Activated T-cell treated with anti-CD3 and anti-CD28 coated beads for 48 hours (primary cell): ENCODE measurements at regions not wholly inside any gene's neighbourhood (a gene's known extent, or its start where the extent isn't known, plus 50 kb on each side); places are given as distances from the start of the nearest gene placed in this dataset.
"Not testable (repeated sequence)": the region's sequence is repeated elsewhere in the genome, so short reads cannot be mapped to it uniquely, and the experiment has no call there.

Experiments
- DNase-seq: peaks from one replicate; pipeline ENCODE4 v3.0.0-alpha.2; 2020; ENCODE audit warnings: low read depth

DNA sequence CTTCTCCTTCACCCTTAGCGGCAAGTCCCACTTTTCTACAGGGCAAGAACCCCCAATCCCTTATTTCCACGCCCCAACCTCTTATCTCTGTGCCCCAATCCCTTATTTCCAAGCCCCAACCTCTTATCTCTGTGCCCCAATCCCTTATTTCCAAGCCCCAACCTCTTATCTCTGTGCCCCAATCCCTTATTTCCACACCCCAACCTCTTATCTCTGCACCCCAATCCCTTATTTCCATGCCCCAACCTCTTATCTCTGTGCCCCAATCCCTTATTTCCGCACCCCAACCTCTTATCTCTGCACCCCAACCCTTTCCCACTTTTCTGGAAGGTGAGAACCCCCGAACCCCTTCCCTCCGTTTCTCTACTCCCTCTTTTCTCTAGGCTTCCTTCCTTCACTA, 116.1 kb upstream of the GJE1 start:
- DNase-seq: not testable (repeated sequence)

DNA sequence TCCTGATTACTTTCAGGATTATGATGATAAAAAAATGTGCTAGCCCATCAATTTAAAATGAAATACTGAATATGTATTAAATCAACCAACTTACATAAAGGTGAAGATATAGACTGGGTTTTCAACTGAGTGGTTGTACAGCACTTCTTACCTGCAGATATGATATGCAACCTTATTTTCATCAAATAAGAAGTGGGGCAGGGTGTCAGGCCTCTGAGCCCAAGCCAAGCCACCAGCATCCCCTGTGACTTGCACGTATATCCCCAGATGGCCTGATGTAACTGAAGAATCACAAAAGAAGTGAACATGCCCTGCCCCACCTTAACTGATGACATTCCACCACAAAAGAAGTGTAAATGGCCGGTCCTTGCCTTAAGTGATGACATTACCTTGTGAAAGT, 117.3 kb upstream of the GJE1 start:
- DNase-seq: not testable (repeated sequence)

DNA sequence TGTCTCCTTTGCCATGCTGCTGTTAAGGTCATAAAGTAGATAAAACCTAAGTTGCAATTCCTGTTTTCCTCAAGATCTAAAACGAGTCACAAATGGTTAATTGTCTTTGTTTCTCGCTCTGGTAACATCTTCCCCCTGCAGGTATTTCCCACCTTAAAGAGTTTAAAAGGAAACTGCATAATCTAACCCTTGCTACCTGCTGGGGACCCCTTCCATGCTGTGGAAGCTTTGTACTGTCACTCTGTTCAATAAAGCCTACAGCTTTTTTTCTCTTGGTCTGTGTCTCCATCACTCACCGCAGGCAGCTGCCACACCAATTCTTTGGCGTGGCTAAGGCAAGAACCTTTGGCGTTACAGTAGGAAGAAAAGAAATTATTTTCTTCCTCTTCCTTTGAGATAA, 117.7 kb upstream of the GJE1 start:
- DNase-seq: no peak

DNA sequence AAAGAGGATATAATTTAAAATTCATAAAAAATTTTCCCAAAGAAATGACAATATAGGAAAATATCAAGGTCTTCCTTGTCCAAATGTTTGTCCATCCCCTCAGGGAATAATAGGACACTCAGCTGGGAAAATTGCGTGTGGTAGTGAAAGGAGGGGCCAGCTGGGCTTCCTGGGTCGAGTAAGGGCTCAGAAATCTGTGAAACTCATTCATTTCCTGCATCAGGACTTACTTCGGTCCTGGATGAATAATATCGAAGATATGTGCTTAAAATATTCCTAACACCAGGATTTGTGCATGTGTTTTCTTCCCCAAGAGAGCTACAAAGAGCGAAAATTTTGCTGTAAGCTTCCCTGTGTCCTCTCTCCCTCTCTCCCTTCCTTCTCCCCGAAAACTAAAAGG, 118.2 kb upstream of the GJE1 start:
- no peak for DNase-seq

DNA sequence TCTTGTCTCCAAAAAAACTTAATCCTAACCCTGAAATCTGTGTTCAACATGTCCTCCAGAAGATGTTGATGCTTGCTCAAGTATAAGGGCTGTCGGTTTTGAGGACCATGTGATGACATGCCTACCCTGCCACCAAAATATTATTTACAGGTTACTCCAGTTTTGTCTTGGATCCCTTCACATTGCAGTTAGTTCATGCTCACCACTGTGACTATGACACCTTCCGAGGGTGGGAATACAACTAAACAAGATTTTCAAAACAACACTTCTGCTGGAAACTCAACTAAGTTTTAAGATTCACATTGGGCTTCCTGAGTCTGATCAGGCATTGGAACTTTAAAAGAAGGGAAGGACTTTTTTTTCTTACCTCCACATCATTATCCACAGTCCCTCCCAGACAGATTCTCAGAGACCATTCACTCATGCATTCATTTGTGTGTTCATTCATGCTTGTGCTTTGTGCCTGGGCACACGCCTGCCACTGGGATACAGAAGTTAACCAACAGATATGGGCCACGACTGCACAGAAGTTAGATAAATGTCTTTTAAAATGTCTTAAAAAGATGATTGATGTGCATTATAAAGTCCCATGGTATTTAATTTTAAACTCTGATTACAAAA, 118.7 kb upstream of the GJE1 start:
- no peak for DNase-seq

DNA sequence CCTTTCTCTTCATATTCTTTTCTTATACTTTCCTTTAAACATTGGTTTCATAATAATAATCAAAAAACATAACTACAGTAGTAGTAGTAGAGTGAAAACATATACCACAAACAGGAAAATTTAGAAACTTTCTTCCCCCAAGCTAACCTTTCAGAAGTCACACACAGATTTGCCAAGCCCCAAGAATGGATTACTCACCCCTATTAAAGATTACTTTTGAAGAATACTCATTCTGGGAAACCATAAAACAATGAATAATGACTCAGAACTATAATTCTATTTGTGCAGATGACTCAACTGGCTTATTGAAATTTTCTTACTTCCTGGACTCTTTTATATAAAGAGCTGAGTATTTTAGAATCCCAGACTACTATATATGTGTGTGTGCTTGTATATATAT, 119.4 kb upstream of the GJE1 start:
- no peak for DNase-seq

DNA sequence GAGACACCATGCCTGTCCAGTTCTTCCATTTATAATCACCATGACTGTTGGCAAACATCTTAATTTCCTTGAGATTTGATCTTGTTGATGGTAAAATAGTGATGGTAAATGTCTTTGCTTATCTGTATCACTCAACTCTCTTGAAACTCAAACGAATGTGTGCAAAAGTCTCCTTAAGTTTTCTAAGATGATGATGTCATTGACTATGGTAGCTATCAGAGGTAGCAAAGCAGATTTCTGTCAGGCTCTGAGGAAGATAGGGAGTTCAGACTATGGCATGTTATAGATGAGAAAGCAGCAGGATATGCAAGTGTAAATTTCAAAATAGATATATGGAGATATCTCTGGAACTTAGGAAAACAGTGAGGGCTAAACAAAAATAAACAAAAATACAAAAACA, 121.0 kb upstream of the GJE1 start:
- DNase-seq: no peak

DNA sequence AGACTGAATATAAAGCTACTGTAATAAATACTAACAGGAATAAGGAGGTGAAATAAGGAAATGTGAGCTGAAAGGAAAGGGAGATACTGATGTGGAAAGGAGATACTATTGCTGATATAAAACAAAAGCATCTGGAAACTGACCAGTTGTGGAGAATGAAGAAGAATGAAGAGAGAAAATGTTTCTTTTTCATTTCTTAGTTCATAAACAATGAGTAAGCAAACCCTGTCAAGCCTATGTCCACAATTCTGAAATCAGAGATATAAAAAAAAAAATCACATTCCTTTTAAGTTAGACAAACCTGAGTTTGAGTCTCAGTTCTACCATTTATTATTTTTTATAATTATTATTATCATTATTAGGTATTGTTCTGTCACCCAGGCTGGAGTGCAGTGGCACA, 121.6 kb upstream of the GJE1 start:
- no peak for DNase-seq

DNA sequence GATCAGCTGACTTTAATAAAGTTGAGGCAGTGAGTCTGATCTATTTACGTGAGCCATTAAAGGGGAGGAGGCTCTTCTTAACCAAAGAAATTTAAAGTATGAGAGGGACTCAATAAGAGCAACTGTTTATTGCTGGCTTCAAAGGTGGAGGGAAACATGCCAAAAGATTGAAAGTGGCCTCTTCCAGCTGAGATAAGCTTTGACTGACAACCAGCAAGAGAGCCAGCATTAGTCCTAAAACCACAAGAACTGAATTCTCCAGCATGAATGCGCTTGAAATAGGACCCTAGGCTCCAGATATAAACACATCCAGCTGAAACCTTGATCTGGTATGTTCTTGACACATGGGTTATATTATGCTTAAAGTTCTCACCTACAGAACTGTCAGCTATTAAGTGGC, 123.1 kb upstream of the GJE1 start:
- no peak for DNase-seq

DNA sequence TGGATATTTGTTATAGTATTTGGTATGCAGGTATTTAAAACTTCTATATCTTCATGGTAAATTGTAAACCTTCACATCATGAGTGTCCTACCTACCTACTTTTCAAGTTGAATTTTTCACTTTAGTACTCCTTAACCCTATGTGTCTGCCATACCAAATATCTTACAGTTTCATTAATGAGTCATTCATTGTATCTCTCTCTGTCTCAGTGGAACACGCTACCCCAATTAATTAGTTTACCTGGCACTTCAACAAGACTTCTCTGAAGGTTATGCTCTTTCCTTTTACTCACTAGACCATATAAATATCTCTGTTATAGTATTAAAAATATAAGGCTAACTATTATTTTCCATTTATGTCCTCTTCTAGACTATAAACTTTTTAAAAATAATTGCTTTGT, 123.9 kb upstream of the GJE1 start:
- DNase-seq: no peak

DNA sequence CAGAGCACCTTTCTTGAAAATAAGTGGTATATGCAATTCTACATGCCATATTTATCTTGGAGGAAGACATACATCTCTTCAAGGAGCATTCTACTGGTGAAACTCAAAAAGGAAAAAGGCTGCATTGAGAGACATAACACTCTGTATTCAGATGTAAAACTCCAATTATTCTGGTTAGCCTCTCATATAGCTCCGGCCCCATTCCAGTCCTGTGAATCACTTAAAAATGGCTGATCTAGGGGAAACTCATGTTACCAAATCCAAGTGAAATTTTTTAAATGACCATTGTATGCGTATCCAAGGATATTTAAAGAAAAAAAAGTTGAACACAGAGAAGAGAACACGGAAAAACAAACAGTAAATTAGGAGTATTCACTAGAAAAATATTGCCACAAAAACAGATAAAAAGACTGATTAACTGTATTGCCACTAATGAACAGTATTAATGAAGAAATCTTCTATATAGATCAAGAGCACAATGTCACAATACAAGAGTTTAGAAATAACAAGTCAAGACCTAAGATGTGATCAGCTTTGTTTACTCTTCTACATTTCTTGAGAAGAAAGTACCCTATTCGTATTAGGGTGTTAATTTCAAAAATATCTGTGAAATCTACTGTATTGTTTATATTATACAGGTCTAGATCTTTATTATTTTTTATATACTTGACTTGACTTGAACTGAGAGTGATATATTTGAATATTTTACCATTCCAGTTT, 124.5 kb upstream of the GJE1 start:
- no peak for DNase-seq

DNA sequence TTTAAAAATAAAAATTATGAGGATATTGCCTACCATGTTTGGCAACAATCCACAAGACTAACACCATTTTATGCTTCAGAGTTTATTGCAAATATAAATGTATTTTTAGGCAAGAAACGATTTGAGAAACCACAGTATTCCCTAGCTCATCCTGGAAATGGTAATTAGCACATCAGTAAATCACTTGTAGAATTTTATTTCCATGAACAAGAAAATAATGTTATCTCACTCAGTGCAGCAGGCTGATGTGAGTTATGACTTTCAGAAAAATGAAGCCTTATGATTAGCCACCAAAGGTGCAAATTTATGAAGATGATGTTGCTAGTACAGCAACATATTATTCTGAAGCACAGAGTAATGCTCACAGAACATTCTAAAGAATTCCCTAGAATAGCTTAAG, 127.7 kb upstream of the GJE1 start:
- no peak for DNase-seq

DNA sequence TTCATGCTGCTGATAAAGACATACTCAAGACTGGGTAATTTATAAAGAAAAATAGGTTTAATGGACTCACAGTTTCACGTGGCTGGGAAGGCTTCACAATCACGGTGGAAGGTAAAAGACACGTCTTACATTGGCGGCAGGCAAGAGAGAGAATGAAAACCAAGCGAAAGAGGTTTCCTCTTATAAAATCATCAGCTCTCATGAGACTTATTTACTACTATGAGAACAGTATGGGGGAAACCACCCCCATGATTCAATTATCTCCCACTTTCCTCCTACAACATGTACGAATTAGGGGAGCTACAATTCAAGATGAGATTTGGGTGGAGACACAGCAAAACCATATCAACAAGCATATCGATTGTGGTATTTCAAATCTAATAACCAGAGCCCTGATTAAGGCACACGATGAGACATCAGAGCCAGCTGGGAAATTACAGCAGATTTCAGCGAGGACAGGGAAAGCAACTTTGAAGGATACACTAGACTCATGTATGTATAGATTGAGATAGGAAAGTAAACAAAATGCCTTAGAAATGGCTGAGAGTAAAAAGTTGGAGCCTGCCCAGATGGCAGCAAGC, 129.8 kb upstream of the GJE1 start:
- no peak for DNase-seq

DNA sequence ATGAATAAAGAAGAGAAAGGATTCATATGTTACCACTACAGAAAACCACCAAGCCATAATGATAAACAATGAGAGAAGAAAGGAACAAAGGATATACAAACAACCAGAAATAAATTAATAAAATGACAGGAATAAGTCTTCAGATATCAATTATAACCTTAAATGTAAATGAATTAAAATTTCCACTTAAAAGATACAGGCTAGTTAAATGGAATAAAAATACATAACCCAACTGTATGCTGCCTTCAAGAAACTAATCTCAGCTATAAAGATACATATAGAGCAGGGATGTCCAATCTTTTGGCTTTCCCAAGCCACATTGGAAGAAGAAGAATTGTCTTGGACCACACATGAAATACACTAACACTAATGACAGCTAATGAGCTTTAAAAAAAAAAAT, 135.9 kb upstream of the GJE1 start:
- DNase-seq: no peak

DNA sequence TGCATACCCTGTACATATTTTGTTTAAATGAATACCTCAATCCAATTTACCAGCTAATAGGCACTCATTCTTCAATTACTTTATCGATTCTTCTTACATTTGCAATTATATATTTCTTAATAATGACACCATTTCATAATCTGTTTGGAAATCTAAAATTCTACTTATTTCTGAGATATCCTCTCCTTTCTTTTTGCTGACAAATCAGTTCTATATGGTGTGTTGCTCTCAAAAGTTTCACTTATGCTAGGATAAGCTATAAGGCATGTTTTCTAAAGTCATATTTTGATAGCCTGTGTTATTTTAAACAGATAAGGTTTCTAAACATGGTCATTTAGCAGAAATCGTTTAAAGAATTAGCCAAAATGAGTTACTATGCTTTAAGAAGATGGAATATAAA, 140.6 kb upstream of the GJE1 start:
- no peak for DNase-seq

DNA sequence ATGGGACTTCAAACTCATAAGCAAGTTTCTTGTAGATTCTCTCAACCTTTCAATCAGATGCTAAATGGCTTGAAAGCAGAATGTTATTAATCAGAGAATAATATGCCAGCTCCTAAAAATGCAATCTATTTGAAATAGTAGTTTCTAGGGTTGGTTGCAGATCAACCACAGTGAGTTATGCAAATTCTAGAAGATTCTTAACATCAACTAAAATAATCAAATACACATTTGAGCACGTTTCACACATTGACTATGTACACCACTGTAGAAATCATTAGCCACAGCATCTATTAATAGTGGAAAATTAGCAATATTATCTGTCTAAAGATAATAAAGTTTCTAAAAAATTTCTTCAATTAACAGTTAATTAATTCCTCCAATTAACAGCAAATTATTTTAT, 141.9 kb upstream of the GJE1 start:
- DNase-seq: no peak

DNA sequence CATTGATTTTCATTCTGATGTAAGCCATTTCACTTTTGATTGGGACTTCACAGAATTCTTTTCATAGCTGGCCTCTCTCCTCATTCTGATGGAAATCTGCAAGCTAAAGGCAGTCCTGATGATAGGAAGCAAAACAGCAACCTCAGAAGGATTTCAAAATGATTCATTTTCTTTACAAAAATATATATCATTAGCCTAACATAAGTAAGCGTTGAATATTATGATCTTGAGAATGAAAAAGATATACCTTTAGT, 143.1 kb upstream of the GJE1 start:
- no peak for DNase-seq

DNA sequence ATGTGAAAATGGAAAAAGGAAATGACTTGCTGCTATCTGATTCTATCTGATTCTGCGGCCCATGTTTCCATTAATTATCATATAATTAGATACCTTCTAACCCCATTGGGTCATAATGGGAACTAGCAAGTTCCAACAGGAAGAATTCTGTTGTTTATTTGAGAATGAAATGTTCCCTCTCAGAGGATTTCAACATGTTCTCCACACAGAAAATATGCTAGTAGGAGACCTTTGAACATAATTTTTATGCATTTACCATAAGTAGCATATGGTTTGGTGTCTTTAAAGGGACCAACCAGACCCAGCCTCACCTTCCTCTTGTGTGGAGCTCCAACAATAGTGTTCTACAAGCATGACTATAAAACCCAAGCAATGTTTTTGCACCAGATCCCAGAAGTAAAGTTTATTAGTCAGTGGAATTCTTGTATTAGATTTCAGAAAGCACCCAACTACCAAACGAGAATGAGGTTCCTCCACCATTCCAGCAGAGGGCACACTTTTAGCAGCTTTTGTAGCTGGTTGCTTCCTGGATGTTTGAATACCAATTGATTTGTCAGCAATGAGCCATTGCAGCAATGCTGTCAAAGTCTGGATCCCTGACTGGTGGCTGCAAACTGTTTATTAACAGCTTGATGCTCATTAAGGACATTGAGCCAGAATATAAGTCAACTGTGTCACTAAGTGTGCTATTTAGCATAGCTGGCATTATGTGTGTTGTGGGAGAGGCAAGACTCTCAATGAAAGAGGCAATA, 143.6 kb upstream of the GJE1 start:
- peak; percentile 7 for DNase-seq

DNA sequence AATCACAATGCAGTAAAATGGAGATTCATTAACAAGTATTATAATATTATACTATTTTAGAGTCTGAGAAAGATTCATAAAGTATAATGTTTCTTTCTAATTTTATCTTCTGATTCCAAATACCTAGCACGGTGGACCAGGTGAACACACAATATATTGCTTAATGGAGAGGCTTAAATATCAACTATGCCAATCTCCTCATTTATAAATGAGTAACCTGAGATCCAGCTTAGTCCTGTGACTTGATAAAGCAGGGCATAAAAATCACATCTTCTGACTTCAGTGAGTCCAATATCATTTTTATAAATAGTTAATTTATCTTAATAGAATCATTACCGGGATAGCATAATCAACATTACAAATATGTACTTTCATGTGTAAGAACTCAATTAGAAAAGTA, 144.4 kb upstream of the GJE1 start:
- DNase-seq: no peak

DNA sequence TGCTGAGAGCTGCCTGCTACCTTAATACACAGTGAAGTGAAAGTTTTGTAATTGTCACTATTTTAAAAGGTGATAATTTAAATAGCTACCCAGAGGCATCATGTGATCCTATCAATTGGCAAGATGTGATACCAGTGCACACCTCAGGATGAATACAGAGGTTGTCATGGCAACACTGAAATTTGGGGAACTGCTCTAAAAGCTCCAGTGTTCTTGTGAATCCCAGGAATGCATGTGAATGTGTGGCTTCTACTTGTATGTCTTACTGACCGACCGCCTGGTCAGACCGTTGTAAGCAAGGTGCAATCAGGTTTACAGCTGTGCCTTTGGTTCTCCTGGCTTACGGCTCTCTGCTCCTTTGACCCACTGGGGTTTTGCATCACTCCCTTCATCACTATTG, 146.3 kb upstream of the GJE1 start:
- DNase-seq: no peak

DNA sequence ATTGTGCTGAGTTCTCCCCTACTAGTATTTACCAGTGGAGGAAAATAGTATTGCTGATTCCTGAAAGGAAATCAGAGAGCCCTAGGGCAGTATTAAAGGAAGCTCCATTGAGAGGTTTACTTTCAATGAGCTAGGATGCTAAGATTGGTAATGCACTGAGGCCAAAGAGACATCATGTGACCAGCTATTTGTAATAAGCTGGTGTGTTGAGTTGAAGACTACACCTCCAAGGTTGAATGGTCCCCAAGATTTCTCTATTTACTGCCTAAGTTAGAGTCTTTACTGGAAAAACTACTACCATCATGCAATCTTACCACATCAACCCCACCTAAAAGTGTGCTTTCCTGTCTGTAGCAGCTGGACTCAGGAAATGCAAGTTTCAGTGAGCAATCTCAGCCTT, 151.5 kb upstream of the GJE1 start:
- DNase-seq: no peak

DNA sequence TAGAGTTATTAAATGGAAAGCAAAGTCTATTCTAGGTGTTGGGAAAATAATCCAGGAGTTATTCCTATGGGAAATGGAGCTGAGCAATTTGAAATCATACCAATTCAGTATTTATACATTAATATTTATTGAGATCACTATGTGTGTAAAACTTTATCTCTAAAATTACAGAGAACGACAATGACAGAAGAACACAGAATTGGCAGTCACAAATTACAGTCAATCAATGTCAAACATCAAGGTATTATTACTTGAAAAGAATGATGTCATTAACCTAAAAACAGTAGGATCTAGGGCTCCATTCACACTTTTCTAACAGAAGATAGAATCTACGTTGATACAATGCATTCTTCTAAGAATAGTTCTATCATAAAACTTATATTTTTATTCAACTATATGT, 154.9 kb upstream of the GJE1 start:
- no peak for DNase-seq

DNA sequence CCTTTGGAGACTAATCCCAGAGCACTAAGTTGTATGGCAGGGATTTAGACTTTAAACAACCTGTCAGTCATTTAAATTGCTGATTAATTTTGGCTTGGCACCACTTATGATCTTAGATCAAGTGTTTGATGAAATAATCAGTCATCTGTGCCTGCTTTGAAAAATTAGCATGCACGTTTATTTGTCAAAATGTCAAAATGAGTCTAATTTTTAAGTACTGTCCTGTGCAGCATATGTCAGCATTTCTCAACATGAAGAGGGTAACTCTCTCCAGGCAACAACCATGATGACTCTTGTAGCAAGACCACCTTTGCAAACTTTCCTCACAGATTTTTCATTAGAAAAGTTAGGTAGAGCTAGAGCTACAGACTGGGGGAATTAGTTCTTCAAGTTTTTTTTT, 155.7 kb upstream of the GJE1 start:
- no peak for DNase-seq
